ENCODE measurements at regions not wholly inside any gene's neighbourhood (a gene's known extent, or its start where the extent isn't known, plus 50 kb on each side); places are given as distances from the start of the nearest gene placed in this dataset.
A peak's percentile ranks its signal among the peaks of the same experiment; 100 is the strongest.
"Not testable (repeated sequence)": the region's sequence is repeated elsewhere in the genome, so short reads cannot be mapped to it uniquely, and the experiment has no call there.

DNA sequence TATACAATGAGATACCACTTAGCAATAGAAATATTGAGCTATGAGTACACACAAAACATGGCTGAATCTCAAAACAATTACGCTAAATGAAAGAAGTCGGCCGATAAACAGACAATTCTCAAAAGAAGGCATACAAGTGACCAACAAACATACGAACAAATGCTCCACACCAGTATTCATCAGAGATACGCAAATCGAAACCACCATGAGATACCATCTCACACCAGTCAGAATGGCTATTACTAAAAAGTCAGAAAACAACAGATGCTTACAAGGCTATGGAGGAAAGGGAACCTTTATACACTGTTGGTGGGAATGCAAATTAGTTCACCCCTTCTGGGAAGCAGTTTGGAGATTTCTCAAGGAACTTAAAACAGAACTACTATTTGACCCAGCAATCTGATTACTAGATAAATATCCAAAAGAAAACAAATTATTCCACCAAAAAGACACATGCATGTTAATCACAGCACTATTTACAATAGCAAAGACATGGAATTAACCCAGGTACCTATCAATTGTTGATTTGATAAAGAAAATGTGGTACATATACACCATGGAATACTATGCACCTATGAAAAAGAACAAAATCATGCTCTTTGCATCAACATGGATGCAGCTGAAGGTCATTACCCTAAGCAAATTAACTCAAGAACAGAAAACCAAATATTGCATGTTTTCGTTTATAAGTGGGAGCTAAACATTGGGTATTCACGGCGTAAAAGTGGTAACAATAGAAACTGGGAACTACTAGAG, 90.9 kb upstream of the GRAMD1B start:
- no peak for DNase-seq

DNA sequence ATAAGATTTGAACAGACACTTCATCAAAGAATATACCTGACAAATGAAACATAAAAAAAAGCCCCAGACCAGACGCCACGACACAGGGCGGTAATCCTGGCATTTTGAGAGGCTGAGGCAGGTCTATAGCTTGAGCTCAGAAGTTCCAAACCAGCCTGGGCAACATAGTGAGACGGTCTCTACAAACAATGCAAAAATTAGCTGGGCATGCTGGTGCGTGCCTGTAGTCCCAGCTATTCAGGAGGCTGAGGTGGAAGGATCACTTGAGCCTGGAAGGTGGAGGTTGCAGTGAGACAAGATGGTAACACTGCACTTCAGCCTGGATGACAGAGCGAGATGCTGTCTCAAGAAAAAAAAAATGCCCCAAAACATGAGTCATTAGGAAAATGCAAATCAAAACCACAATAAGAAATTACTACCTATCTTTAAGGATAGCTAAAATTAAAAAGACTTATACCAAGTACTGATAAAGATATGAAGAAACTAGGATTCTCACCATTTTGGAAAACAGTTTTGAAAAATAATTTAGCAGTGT, 91.7 kb upstream of the GRAMD1B start:
- DNase-seq: no peak

DNA sequence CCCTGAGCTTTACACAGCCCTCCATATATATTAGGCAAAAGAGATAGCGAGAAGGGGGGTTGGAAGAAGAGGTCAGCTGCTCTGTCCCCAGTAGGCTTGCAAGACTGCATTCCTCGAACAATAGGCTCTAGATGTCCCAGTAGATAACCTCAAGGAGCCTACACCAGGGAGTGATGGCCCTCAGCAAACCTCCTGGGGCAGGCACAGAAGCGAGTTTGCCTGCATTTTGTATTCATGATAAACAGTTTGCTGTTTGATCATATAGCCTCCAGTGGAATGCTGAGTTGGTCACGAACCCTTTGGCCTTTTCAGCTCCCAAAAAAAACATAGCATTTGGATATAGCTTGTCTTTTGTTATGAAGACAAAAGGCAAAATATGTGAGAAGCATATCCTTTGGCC, 95.1 kb upstream of the GRAMD1B start:
- no peak for DNase-seq

DNA sequence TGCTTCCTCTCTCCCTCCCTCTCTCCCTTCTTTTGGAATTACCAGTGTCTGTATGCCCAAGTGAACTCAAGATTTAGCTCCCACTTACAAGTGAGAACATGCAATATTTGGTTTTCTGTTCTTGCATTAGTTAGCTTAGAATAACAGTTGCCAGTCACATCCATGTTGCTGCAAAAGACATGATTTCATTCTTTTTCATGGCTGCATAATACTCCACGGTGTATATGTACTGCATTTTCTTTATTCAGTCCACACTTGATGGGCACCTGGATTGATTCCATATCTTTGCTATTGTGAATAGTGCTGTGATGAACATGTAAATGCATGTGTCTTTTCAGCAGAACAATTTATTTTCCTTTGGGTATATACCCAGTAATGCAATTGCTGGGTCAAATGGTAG, 97.5 kb upstream of the GRAMD1B start:
- not testable (repeated sequence) for DNase-seq

DNA sequence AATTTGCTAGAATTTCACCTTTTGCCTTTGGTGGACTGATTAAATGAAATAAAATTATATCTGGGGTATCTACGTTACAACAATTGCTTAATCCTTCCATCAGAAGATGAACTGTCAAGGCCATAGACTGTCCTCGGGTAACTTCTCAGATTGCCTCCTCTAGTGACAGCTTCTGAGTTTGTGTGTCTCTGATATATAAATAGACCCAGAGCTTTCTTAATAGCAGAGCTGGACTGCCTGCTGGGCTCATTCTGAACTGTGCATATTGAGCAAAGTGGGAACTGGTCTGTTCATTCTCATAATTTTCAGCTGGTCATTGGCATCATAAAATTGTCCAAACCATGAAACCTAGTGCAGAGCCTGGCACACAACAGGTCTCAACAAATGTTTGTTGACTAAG, 99.1 kb upstream of the GRAMD1B start:
- no peak for DNase-seq

DNA sequence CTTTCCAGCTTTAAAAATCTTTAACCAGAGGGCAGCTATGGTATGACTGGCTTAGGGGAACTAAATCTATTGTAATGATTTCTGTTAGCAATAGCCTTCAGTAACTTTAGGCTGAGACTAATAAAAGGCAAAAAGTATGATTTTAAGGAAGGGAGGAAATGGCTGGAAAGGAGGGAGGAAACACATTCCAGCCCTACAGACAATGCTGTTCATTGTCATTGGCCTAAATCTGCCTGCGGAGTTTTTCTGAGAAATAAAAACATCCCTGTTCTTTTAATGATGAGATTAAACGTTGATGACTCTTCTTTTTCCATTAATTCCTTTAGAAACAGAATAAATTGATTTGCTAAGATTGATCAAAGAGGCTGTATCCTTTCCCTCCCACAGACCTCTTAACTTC, 99.6 kb upstream of the GRAMD1B start:
- DNase-seq: no peak

DNA sequence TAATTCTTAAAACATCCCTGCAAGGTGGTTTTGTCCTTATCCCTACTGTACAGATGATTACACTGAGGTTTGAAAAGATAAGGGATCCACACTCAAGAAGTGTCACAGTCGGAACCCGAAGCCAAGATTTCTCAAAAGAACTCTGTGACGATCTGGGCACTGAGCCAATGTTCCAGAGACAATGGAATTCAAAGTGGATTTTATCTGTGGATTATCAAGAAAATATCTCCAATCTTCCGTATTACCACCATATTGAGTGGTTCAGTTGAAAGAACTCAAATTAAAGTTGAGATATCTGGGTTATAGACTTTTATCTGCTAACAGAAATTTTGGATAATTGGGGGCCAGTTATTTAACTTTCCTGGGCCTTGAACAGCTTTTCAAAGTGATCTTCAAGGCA, 100.0 kb upstream of the GRAMD1B start:
- DNase-seq: no peak

DNA sequence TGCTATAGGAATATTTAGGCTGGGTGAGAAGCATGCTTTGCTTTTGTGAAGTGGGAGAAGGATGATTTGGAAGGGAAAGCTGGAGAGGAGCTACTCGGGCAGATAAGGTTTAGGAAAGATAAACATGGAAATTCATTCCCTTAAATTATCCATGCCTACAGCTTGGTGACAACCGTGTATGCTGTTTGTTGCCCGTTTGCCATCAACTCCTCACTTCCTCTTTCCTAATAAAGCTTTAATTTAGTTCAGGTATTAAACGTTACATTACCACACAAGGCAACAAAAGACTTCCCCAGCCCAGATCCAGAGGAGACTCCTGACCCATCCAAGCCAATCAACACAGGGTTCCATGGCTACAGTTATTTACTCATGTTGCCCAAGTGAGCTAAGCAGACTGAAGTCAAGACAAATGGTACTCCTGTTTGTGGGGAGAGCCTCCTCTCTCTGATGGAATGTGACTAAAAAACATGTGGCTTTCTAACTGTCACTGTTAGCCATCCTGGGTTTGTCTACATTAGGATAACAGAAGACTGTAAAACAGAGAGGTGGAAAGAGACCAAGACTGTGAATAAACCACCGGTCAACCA, 101.7 kb upstream of the GRAMD1B start:
- DNase-seq: no peak

DNA sequence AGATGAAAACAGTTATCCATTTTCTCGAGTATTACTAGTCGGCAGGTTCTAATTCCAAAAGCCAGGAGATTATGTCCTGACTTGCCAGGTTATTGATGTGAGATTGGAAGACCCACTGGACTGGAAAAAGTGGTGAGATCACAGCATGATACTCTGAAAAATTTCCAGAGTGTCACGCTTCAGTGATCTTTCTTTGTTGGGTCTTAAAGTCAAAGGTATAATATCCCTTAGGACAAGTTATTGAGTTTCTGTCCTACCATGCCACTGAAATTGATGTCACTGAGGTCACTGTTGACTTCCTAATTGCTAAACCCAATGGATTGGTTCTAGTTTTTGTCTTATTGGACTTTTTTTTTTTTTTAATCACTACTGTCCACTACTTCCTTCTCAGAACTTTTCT, 104.5 kb upstream of the GRAMD1B start:
- DNase-seq: no peak

DNA sequence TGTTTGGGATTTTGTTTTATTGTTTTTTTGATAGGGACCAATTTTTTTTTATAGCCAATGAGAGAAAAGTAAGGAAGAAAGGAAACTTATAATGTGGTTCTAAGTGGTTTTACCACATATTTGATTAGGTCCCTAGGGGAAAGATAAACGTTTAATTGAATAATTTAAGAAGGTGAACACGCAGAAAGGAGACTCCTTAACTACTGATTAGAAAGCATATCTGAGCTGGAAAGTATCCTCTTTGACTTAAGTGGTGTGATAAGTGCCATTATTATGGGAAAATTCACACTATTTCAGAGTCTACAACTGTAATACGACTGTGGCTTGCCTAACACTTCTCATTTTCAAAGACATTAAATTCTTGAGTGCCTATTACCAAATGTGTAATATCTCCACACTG, 106.5 kb upstream of the GRAMD1B start:
- DNase-seq: no peak

DNA sequence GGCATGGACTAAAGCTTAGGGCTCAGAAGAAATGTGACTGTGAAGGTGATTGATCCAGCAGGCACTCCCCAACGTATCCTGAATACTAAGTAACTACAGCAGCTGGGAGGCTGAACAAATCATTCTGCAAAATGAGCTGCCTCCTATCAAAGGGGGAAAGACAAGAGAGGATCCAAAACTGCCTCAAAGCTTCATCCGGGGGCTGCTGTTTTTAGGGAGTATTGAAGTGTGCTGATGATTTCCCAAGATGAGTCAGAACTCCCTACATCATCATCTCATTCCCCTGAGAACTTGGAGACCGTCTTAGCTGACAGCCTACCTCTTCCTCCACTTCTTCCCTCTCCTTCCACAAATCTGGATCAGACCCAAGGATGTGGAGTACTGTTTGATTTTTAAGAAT, 108.4 kb upstream of the GRAMD1B start:
- DNase-seq: no peak

DNA sequence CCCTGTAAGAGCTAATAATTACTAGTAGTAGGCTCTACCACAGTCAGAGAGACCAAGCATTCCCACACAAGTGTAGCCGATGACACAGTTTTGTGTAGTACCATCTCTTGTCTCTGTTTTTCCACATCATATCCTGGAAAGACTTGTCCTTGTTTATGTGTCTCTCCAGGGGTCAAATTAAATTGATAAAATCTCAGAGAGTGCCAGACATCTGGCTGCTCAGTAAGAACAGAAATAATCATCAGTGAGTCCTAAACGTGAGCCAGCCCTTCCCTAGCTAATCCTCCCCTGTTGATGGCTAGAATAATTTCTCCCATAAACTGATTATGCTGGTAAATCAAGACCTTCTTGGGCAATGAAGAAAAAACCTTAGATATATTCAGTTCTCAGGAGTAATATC, 111.4 kb upstream of the GRAMD1B start:
- no peak for DNase-seq

DNA sequence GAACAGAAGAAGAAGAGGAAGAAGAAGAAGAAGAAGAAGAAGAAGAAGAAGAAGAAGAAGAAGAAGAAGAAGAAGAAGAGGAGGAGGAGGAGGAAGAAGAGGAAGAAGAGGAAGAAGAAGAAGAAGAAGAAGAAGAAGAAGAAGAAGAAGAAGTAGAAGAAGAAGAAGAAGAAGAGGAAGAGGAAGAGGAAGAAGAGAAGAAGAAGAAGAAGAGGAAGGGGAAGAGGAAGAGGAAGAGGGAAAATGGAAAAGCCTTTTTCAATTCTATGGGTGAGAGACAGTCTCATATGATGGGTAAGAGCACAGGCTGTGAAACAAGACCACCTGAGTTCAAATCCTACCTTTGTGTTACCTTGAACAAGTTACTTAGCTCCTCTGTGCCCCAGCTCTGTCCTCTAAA, 111.9 kb upstream of the GRAMD1B start:
- DNase-seq: not testable (repeated sequence)

DNA sequence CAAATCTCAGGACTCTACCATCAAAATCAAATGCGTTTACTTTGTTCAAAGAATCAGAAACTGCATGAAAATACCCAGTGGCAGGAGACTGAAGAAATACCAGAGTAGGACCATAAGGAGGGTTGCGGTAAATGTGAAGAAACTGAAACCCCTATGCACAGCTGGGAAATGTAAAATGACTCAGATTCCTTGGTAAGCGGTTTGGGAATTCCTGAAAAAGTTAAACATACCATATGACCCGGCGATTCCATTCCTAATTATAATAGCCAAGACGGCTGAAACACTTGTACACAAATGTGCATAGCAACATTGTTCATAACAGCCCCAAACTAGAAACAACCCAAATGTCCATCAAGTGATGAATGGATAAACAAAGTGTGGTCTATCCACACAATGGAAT, 114.1 kb upstream of the GRAMD1B start:
- DNase-seq: no peak

DNA sequence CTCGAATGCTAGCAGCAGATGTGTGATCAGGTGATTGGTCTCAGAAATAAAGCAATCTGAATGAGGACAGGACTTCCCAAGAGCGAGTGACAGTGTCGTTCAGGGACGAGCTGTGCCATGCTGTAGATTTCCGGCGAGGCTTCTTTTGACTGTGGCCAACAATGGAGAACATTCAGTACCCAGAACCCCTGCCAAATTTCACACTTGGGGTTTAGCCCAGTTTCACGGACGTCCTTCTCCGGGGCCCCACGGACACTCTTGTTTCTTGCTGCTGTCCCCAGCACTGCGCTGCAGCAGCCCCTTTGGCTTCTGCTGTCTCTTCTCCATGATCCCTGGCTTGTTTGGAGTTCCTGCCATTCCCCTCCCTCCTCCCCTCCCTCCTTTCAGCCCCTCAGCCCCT, 115.1 kb upstream of the GRAMD1B start:
- DNase-seq: no peak

DNA sequence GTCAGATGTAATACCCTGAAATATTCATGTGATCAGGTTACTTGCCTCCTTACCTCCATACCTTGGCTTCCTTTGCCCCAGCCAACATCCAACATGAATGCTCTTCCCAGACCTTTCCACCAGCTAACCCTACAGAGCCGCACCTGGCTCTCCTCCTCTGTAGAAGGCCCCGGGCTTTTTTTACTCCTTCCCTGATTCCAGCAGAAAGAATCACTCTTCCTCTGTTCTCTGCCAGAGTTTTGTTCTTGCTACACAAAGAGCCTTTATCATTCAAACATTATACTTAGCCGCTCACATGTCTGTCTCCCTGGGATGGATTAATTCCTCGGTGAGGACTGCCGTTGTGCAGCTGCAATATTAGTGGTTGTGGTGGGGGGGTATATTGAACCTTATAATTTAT, 116.8 kb upstream of the GRAMD1B start:
- no peak for DNase-seq

DNA sequence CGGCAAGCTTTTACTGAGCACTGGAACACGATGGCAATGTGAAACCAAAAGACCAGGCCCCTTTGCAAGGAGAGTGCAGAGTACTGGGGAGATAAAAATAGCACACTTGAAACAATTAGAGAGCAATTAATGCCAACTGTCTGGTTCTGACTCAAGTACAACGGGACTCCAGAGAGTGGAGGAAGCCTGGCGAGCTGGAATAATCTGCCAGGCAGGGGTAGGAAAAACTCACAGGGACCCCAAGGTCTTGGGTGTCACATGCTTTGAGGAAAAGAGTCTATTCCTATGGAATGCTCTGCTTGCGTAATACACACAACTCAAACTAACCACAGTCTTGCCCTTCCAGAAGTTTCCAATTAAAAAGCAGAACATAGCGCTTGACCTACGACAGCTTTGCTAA, 113.0 kb upstream of the CLMP start:
- DNase-seq: no peak

DNA sequence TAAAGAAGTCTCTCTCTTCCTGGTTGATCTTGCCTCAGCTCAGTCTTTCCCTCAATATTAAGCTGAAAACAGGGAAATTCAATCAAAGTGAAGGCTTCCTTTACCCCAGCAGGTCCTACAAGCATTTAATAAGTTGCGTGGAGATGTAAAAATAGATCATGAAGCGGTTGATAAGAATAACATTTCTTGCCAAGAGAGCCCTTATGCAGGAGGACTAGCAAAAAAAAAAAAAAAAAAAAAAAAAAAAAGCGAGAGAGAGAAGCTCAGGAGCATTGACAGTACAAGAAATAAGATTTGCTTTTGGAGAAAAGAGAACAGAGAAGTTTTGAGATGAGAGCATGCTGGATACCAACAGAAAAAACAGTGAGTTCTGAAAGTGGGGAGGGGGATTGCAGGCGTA, 112.2 kb upstream of the CLMP start:
- DNase-seq: no peak

DNA sequence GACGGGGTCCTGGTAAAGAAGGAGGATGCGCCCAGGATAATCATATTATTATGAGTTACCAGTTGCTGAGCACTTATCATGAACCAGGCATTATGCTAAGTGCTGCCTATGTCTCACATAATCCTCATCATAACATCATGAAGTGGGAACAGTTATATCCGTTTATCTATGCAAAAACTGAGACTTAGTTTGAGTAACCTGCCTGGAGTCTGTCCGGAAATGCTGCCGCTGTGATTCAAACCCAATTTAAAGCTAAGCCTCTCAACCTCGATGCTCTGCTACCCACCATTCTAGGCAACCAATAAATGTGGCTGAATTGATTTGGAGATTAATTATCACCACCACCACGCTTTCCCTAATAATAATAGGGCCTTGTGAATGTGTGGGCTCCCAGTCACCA, 111.5 kb upstream of the CLMP start:
- no peak for DNase-seq

DNA sequence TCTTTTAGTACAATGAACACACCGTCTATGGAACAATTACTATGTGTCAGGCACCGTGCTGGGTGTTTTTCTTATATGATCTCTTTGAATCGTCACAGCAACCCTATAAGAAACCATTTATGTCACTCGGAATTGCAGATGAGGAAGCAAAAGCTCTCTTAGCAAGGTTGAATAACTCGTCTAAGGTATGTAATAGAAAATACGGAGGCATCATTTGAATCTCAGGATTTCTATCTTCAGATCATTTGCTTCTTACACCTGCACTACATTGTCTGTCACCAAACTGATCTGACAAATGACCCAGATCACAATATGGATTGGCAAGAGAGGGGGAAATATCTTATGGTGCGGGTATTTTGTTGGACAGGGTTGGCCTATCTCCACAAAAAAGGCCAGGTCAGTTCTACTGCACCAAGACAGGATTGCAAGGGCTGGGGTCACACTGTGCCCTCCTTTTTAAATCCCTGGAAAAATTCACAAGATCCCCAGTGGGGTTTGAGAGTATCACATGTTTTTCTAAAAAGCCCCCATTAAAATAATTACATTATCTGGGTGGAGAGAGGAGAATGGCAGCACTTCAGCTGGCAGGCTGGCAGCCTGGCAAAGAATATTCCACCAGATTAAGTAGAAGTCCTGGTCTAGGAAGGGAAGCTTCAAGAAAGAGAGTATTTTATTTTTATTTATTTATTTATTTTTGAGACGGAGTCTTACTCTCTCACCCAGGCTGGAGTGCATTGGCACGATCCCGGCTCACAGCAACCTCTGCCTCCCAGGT, 110.7 kb upstream of the CLMP start:
- no peak for DNase-seq

DNA sequence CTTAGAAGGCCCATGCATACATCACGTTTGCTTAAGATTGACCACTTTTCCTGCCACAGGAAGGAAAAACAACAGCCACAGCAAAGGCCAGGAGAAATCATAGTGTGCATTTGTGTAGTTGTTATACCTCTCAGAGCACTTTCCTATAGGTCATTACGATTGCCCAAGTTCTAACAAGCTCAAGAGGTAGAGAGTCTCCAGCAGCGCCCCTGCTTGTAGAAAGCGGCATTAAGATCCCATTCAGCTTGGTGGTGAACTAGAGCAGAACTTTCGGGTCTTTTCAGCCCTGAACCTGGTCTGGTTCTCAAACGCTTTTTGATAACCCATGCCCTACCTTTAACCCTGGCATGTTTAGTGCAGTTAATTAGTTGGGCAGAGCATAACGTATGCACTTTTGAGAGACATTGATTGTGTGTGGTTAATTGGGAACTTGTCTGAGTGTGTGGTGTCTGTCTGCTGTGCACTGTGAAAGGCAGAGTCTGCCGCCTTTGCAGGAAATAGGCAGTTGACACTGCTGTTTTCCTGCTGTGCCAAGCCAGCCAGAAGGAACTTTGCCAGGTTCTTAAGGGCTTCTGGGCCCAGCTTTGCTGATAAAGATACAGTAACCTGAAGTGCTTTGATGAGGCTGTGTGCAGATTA, 109.9 kb upstream of the CLMP start:
- no peak for DNase-seq

DNA sequence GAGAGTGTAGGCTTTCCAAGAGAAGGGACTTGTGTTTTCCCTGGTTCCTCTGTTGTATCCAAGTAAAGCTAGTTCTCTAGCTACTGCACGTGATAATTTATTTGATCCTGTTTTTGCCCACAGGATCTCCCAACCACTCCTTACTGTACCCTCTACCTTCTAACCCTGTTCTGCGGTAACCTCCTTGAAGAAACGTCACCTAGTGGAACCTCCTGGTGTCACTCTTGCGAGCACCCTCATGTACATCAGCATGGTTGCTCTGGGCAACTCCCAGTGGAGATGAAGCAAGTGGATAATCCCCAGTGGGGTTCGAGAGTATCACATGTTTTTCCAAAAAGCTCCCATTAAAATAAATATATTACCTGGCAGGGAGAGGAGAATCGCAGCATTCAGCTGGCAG, 108.9 kb upstream of the CLMP start:
- DNase-seq: no peak

DNA sequence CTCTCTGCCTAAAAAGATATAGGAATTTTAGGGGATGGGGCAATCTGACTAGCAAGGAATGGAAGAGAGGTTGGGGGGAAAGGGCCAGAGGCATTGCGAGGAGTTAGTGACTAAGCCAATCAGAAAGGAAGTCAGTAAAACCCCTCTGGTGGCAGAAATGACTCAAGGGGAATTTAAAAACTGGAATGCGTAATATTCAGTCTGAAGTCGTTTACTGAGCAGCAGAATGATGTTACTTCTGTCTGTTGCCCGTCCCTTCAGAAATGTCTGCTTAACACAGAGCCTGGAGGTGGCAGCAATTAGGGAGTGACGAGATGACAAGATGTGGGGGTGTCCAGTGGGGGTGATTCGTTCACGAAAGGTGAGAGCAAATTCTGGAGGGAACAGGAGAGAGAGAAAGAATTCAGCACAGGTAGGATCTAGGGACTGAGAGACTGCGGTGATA, 107.7 kb upstream of the CLMP start:
- DNase-seq: peak; percentile 68

Measured in activated effector memory CD4-positive, alpha-beta T cell treated with anti-CD3 and anti-CD28 coated beads, Interleukin-2, amount 50 U/mL, for 16 hours (primary cell).